GM10266 (cell line): ENCODE measurements at regions not wholly inside any gene's neighbourhood (a gene's known extent, or its start where the extent isn't known, plus 50 kb on each side); places are given as distances from the start of the nearest gene placed in this dataset.
A peak's percentile ranks its signal among the peaks of the same experiment; 100 is the strongest.
"Not testable (repeated sequence)": the region's sequence is repeated elsewhere in the genome, so short reads cannot be mapped to it uniquely, and the experiment has no call there.

Experiments used
- DNase-seq: peaks from one replicate; pipeline ENCODE4 v3.0.0; 2012; ENCODE audit errors: extremely low spot score
- CTCF ChIP-seq: IDR thresholded peaks from 2 replicates; pipeline ENCODE4 v1.5.1; 2012; ENCODE audit warnings: mild to moderate bottlenecking, low read depth; ENCODE audit not compliant: control insufficient read depth, insufficient read depth; ENCODE audit errors: missing control alignments

- no peak for DNase-seq
- TF ChIP-seq CTCF, result no peak
Observed at GRCh38 chr6:55058682-55059081, 115.6 kb upstream of the HCRTR2 start.

GRCh38 chr6:55064711-55065420, 109.4 kb upstream of the HCRTR2 start:
- no peak for DNase-seq
- TF ChIP-seq CTCF, result no peak

- DNase-seq, result peak; percentile 7
- peak; percentile 68 for TF ChIP-seq CTCF
Observed at GRCh38 chr6:55069132-55069781, 105.1 kb upstream of the HCRTR2 start.

GRCh38 chr6:55082021-55082420, 92.3 kb upstream of the HCRTR2 start:
- DNase-seq, result no peak
- no peak for TF ChIP-seq CTCF

- DNase-seq, result not testable (repeated sequence)
Observed at GRCh38 chr6:55088011-55088410, 86.3 kb upstream of the HCRTR2 start.

GRCh38 chr6:55088902-55089301, 85.4 kb upstream of the HCRTR2 start:
- no peak for DNase-seq
- no peak for TF ChIP-seq CTCF

- no peak for TF ChIP-seq CTCF
- no peak for DNase-seq
Observed at GRCh38 chr6:55089325-55089724, 85.0 kb upstream of the HCRTR2 start.
